WERI-Rb-1 (cell line): ENCODE measurements at regions not wholly inside any gene's neighbourhood (a gene's known extent, or its start where the extent isn't known, plus 50 kb on each side); places are given as distances from the start of the nearest gene placed in this dataset.
"Not testable (repeated sequence)": the region's sequence is repeated elsewhere in the genome, so short reads cannot be mapped to it uniquely, and the experiment has no call there.

Experiments
- DNase-seq: peaks from one replicate; pipeline ENCODE4 v3.0.0-alpha.2; 2020
- H3K27ac ChIP-seq: fragments of 250-450 bp; sonication (Bioruptor Pico); 2 replicates; pipeline ENCODE4 v1.5.1; 2020; ENCODE audit warnings: mild to moderate bottlenecking, moderate library complexity
- H3K27me3 ChIP-seq: fragments of 250-450 bp; sonication (Bioruptor Pico); 2 replicates; pipeline ENCODE4 v1.5.1; 2021; ENCODE audit warnings: mild to moderate bottlenecking, low read depth, moderate library complexity; ENCODE audit not compliant: insufficient read depth, severe bottlenecking
- H3K36me3 ChIP-seq: fragments of 250-450 bp; sonication (Bioruptor Pico); 2 replicates; pipeline ENCODE4 v1.5.1; 2020; ENCODE audit warnings: mild to moderate bottlenecking, moderate library complexity
- H3K4me3 ChIP-seq: 2 replicates; pipeline ENCODE4 v1.5.1; 2011; ENCODE audit warnings: low read depth, mild to moderate bottlenecking, control low read depth, low read length
- H3K9me3 ChIP-seq: fragments of 250-450 bp; sonication (Bioruptor Pico); 2 replicates; pipeline ENCODE4 v1.5.1; 2021; ENCODE audit warnings: mild to moderate bottlenecking, moderate library complexity; ENCODE audit not compliant: severe bottlenecking
- CTCF ChIP-seq: IDR thresholded peaks from 2 replicates; pipeline ENCODE4 v1.5.1; 2011; ENCODE audit warnings: low read depth, mild to moderate bottlenecking, control low read depth, inconsistent platforms, low read length

- no peak overlapping the region for H3K4me3 ChIP-seq
- no peak for DNase-seq
- peaks cover under 1% of the 10 kb centered on the region for H3K9me3 ChIP-seq
- TF ChIP-seq CTCF = no peak
- no peaks in the 10 kb centered on the region for H3K27me3 ChIP-seq
- H3K36me3 ChIP-seq = no peaks in the 10 kb centered on the region
- no peak overlapping the region for H3K27ac ChIP-seq
Measured at GRCh38 chr18:78797499-78797898, 182.1 kb upstream of the SALL3 start.

- H3K4me3 ChIP-seq = no peak overlapping the region
- no peak for TF ChIP-seq CTCF
- H3K36me3 ChIP-seq = no peaks in the 10 kb centered on the region
- H3K27ac ChIP-seq = no peak overlapping the region
- no peak for DNase-seq
- peaks cover 6% of the 10 kb centered on the region for H3K9me3 ChIP-seq
- H3K27me3 ChIP-seq = no peaks in the 10 kb centered on the region
Measured at GRCh38 chr18:78798402-78799175, 181.0 kb upstream of the SALL3 start.

GRCh38 chr18:78799382-78800089, 180.1 kb upstream of the SALL3 start:
- Histone ChIP-seq H3K9me3 (peaks cover 6% of the 10 kb centered on the region), H3K4me3 (no peak overlapping the region), H3K36me3 (no peaks in the 10 kb centered on the region), H3K27ac (no peak overlapping the region), H3K27me3 (no peaks in the 10 kb centered on the region)
- no peak for DNase-seq
- TF ChIP-seq CTCF = no peak

GRCh38 chr18:78800102-78800851, 179.3 kb upstream of the SALL3 start:
- H3K4me3 ChIP-seq, H3K36me3 ChIP-seq, DNase-seq, H3K9me3 ChIP-seq, H3K27ac ChIP-seq, H3K27me3 ChIP-seq: not testable (repeated sequence)

- Histone ChIP-seq H3K27me3 (no peaks in the 10 kb centered on the region), H3K4me3 (no peak overlapping the region), H3K27ac (no peak overlapping the region), H3K36me3 (no peaks in the 10 kb centered on the region), H3K9me3 (peaks cover 6% of the 10 kb centered on the region)
- TF ChIP-seq CTCF = no peak
- no peak for DNase-seq
Measured at GRCh38 chr18:78801011-78801410, 178.6 kb upstream of the SALL3 start.

- no peak for TF ChIP-seq CTCF
Measured at GRCh38 chr18:78803104-78803503, 176.5 kb upstream of the SALL3 start.

More at GRCh38 chr18:78803104-78803503, 176.5 kb upstream of the SALL3 start:
- Histone ChIP-seq H3K27me3 (no peaks in the 10 kb centered on the region), H3K36me3 (no peaks in the 10 kb centered on the region), H3K9me3 (peaks cover 6% of the 10 kb centered on the region), H3K27ac (no peak overlapping the region), H3K4me3 (no peak overlapping the region)
- DNase-seq = no peak
